NB4 (cell line): ENCODE measurements at regions not wholly inside any gene's neighbourhood (a gene's known extent, or its start where the extent isn't known, plus 50 kb on each side); places are given as distances from the start of the nearest gene placed in this dataset.

Source experiments
- CTCF ChIP-seq: IDR thresholded peaks from one replicate; pipeline ENCODE4 v1.5.1; 2012; ENCODE audit warnings: low read depth, low read length
- MAX ChIP-seq: IDR thresholded peaks from 2 replicates; pipeline ENCODE4 v1.6.1; 2011; ENCODE audit warnings: low read depth, low read length
- POLR2A ChIP-seq: IDR thresholded peaks from 2 replicates; pipeline ENCODE4 v1.6.1; 2011; ENCODE audit warnings: mild to moderate bottlenecking; ENCODE audit not compliant: insufficient read length; ENCODE audit errors: extremely low read depth

GRCh38 chrX:142503967-142504643 is 299.0 kb upstream of the MAGEC2 start:
- TF ChIP-seq CTCF (no peak), MAX (no peak), POLR2A (no peak)
